Caki2 (cell line): ENCODE measurements at regions not wholly inside any gene's neighbourhood (a gene's known extent, or its start where the extent isn't known, plus 50 kb on each side); places are given as distances from the start of the nearest gene placed in this dataset.

ENCODE experiments used
- DNase-seq: peaks from one replicate; pipeline ENCODE4 v3.0.0-alpha.2; 2015; ENCODE audit warnings: low read depth
- in situ Hi-C: cut with HindIII; loops from 2 replicates; pipeline ENCODE4 v1.10.0; 2016; ENCODE audit warnings: low sequenced_read_pairs, low pct_unique_long_range_greater_than_20kb, mixed read lengths

DNA sequence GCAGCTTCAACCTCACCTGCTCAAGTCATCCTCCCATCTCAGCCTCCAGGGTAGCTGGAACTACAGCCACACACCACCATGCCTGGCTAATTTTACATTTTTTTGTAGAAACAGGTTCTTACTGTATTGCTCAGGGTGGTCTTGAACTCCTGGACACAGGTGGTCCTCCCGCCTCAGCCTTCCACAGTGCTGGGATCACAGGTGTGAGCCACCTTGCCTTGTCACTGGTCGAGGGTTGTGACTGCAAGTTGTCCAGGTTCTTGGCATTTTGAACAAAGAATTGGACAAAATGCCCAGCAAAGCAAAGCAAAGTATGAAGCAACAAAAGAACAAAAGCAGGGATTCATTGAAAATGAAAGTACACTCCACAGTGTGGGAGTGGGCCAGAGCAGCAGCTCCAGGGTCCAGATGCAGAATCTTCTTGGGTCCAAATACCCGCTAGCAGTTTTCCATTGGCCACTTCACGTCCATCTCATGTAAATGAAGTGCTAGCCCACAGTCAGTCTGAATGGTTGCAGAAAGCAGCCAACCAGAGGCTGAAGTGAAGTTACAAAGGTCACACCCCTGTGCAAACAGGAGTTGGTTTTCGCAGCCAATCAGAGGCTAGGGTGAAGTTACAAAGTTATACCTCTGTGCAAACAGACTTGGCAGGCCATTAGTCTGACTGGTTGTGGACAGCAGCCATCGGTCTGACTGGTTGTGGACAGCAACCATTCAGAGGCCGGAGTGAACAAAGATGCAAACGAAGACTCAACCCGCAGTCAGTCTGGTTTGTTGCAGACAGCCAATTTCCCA lies 109.5 kb upstream of the KIF26B start:
- in situ Hi-C loops = no loop called here

DNA sequence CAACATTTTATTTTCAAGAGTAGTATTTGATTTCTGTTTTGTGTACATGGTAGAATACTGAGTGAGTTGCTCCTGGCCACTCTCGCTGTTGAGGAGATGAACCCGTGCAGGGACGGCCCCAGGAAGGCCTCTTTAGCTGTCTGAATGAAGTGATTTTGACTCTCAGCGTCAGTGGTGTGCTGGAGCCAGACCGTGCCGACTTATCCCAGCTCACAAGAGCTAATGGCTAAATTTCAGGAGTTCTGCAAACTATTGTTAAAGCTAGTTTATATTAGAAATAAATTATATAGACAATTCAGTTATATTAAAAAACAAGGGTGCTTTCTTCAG lies 111.2 kb upstream of the KIF26B start:
- in situ Hi-C loops = no loop called here
- no peak for DNase-seq

More for the DNA sequence above, 109.5 kb upstream of the KIF26B start:
- peak; percentile 83 for DNase-seq

DNA sequence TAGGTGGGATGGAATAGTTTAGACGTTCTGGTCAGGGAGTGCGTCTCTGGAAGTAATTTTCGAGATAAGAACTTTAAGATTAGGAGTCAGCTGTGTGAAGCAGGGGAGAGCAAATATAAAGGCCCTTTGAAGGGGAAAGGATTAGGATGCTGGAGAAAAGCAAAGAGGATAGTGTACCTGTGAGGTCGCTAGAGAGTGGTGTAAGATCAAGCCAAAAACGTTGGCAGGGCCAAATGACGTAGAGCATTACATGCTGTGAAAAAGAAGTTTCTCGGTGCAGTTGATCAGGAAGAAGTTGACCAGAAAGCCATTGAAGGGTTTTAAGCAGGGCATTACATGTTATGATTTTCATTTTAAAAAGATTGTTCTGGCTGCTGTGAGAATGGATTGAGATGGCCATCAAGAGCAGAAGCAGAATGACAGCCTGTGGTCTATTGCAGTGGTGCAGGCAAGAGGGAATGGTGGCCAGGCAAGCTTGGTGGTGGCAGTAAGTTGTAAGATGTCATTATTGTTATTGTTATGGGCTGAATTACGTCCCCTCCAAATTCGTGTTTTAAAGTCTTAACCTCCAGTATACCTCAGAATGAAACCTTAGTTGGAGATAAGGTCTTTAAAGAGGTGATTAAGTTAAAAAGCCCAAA lies 113.6 kb upstream of the KIF26B start:
- in situ Hi-C loops = no loop called here
- no peak for DNase-seq

DNA sequence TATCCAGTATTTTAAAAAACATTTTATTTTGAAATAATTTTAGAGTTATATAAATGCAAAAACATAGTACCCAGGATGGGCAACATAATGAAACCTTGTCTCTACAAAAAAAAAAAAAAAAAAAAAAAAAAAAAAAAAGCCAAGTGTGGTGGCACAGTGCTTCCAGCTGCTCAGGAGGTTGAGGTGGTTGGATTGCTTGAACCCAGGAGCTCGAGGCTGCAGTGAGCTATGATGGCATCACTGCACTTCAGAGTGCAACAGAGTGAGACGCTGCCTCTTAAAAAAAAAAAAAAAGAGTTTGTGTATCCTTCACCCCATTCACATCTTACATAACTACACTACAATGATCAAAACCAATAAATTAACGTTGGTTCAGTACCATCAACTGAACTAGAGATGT lies 115.6 kb upstream of the KIF26B start:
- no peak for DNase-seq
- in situ Hi-C loops = no loop called here

DNA sequence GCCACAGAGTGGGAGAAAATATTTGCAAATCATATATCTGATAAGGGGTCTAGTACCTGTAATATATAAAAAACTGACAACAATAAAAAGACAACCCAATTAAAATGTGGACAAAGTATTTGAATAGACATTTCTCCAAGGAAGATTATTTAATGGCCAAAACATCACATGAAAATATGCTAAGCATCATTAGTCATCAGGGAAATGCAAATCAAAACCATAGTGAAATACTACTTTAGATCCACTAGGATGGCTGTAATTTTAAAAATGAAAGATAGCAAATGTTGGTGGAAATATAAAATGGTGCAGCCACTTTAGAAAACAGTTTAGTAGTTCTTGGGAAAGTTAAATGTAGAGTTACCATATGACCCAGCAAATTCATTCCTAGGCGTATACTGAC lies 118.7 kb upstream of the KIF26B start:
- in situ Hi-C loops = no loop called here
- DNase-seq = no peak

DNA sequence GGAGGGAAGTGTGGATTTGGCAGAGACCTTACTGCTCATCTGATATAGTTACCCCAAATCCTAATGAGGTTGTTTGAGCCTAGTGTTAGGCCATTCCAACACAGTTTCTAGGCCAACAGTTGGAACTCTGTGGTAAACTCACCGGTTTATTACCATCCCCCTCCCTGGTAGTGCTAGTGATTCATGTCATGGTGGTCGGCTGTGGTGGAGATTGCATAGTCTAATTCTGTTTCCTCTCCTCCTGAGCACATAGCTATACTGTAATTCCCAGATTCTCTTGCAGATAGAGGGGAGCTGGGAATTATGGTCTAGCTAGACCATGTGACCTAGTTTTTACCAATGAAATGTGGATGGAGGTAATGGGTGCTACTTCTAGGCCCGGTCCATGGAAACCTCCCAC lies 123.7 kb upstream of the KIF26B start:
- DNase-seq = no peak
- in situ Hi-C loops = no loop called here

DNA sequence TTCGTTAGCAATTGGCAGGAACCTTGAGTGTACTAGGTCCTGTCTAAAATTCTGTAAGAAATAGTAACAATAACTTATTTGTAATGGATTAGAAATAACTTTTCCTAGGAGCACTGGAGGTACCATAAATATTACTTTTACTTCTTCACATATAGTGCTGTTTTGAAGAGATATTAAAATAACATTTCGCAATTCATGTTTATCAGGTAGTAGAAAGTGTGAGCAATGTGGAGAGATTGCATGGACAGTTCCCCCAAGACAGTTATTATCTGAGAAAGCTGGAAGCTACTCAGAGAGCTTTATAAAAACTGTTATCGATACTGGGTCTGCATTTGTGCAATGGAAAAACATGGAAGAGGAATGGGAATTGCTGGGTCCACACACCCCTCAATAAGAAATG lies 128.5 kb upstream of the KIF26B start:
- no peak for DNase-seq
- in situ Hi-C loops = no loop called here

DNA sequence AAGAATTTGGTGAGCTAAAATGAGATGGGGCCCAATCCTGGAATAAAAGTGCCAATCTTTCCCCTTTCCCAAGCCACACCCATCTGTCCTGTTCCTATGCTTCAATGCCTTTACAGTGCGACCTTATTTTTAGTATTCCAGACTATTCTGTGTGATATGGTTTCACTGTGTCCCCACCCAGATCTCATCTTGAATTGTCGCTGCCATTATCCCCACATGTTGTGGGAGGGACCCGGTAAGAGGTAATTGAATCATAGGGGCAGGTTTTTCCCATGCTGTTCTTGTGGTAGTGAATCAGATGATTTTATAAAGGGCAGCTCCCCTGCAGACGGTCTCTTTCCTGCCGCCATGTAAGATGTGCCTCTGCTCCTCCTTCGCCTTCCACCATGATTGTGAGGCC lies 129.3 kb upstream of the KIF26B start:
- DNase-seq = no peak
- in situ Hi-C loops = no loop called here

DNA sequence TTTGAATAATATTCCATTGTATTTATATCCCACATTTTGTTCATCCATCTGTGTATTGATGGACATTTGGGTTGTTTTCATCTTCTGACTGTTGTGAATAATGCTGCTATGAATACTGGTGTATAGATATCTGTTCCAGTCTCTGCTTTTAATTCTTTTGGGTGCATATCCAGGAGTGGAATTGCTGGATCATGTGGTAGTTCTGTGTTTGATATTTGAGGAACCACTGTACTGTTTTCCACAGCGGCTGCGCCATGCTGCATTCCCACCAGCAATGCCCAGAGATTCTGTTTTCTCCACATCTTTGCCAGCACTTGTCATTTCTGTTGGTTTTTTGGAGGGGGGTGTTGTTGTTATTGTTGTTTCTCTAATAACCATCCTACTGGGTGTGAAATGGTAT lies 131.6 kb upstream of the KIF26B start:
- DNase-seq = no peak
- in situ Hi-C loops = no loop called here

DNA sequence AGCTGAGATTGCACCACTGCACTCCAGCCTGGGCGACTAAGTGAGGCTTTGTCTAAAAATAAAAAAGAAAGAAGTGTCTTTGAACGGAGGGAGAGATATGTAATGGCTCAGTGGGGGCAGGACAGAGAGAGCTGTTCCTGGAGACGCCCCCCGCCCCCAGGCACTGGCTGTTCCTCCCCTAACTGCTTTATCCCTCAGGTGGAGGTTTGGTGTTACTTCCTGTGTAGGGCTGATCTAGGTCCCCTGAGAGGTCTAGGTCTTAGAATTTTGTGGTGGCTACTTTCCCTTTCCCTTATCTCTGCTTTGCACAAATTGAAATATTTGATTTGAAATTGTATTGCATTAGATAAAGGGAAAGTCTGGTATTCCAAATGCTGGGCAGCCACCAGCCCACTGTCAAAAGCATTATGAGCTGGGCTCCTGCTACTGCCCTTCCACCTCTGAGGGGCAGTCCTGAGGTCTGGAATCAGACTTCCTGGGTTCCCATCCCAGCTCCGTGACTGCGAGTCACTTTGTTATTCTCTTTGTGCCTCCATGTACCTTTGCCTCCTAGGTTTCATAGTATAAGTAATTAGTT lies 134.8 kb upstream of the KIF26B start:
- in situ Hi-C loops = no loop called here
- DNase-seq = no peak

DNA sequence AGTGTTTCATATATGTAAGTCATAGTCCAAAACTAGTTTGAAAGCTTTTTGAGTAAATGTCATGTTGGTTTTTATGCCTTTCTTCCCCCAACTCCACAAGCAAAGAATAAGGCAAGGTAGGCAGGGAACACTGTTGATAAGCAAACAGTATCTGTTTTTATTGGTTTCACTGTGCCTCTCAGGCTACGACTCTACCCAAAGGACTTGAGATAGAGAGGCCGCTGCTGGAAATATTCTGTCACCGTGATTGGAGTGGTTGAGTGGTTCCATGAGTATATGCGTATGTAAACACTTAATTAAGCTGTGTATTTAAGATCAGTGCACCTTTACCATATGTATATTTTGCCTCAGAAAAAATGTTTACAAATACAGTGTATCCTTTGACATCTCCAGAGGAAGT lies 138.1 kb upstream of the KIF26B start:
- no peak for DNase-seq
- in situ Hi-C loops = no loop called here

DNA sequence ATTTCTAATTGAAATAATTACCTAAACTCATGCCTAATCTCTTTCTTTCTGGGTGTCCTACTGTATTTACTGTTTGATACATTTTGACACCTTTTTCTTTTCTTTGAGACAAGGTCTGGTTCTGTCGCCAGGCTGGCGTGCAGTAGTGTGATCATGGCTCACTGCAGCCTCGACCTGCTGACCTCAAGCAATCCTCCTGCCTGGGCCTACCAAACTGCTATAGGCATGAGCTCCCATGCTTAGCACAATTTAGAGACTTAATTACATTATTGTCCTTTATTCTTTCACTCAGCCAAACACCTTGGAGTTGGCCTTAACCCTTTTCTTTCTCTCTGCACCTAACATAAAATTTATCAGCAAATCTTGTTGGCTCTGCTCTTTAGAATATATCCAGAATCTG lies 139.8 kb upstream of the KIF26B start:
- in situ Hi-C loops = no loop called here
- DNase-seq = no peak

DNA sequence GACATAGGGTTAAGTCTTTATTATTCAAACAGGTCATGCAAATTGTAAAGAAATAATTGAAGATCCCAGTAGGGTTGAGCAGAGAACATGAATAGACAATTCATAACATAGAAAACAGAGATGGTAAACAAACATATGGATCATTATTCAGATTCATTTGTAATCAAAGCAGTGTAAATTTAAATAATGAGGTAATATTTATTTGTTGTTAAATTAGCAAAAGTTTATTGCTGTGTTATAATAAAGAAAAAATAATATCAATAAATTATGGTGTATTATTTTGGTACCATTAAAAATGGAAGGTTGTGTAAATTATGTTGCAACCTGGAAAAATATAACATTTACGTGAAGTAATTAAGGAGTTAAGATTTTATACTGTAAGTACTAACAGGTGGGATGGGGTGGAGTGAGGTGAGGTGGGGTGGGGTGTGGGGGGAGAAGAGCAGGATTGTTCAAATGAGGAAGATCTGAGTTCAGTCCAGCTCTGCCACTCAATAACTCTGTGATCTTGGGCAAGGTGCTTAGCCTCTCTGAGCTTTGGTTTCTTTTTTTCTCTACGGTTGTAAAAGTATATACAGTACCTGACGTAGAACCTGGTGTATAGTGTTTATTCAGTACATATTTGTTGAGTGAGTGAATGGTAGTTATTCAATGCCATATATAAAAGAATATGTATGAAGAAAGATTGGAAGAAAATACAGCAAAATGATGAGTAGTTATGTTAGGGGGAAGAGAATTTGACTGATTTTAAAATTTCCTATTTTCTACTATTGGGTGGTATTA lies 140.3 kb upstream of the KIF26B start:
- in situ Hi-C loops = no loop called here
- DNase-seq = no peak

DNA sequence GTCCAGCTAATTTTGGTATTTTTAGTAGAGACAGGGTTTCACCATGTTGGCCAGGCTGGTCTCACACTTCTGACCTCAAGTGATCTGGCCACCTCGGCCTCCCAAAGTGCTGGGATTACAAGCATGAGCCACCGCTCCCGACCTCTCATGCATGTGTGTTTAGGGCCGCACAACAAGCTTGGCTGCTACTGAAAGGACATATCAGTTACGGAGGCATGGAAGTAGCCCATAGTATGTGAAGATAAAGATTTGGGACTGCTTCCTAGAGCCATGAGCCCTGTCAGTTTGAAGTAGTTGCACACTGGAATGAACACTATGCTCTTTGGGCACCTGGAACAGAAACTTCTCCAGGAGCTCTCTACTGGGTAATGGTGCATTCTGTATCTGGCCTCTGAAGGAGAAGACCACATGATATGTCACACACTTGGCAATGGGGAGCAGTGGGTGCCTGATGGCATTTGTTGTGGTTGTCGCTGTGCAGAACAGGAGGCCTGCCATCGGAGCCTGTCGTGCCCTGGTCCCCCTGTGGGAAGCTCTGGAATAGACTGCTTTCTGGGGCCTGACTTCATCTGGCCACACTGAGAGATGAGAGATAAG lies 144.7 kb upstream of the KIF26B start:
- DNase-seq = no peak
- in situ Hi-C loops = no loop called here

DNA sequence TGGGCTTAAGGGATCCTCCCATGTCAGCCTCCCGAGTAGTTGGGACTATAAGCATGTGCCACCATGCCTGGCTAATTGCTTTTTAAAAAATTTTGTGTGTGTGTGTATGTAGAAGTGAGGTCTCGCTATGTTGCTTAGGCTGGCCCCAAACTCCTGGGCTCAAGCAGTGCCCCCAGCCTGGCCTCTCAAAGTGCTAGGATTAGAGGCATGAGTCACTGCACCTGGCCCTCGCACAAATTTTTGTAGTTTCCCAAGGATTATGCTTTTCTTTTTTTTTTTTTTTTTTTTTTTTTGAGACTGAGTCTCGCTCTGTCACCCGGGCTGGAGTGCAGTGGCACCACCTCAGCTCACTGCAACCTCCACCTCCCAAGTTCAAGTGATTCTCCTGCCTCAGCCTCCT lies 144.4 kb upstream of the HNRNPU start:
- no peak for DNase-seq
- in situ Hi-C loops = no loop called here

DNA sequence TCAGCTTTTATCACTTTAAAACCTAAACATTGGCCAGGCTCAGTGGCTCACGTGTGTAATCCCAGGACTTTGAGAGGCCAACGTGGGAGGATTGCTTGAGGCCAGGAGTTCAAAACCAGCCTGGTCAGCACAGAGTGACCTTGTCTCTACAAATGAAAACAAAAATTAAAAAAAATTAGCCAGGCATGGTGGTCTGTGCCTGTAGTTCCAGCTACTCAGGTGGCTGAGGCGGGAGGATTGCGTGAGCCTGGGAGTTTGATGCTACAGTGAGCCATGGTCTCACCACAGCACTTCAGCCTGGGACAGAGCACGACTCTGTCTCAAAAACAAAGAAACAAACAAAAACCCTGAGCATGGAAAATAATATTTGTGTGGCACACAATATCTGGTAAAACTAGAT lies 143.5 kb upstream of the HNRNPU start:
- DNase-seq = no peak
- in situ Hi-C loops = no loop called here

DNA sequence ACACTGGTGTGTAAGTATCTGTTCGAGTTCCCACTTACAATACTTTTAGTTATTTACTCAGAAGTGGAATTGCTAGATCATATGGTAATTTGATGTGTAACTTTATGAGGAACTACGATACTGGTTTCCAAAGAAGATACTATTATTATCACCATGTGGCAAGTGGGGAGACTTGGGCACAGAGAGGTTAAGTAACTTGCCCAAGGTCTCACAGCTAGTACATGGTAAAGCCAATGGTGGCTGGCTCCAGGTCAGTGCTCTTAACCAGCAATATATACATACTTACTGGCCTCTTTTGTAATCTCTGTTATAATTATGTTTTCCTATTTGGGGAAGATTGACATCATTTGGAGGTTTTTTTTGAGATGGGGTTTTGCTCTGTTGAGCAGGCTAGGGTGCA lies 138.9 kb upstream of the HNRNPU start:
- in situ Hi-C loops = no loop called here
- no peak for DNase-seq

DNA sequence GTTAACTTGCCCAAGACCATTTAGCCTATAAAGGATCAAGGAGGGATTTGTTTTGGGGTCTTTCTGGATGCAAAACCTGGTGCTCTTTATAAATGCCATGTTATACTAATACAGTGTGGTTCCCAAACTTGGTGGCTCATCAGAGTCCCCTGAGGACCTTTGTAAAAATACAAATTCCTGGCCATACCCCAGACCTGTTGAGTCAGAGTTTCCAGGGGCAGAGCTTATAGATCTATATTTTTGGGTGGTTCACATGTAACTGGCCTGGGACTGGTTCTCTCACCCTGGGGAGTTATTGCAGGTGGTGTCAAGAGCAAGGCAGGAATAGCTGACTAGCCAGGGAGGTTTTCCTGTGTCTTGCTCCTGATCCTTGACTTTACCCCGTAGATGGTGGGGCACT lies 136.9 kb upstream of the HNRNPU start:
- DNase-seq = no peak
- in situ Hi-C loops = no loop called here

DNA sequence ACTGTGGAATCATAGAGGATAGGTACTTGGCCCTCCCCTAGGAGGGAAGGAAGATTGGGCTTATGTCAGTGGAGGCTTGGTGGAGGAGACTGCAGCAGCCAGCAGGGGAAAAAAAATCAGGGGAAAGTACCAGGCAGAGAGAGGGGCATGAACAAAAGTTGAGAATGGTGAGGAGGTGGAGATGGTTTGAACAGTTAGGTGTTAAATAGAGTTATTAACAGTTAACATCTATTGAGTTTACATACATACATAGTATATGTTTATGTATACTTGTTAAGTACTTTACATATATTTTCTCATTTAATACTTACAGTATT lies 136.5 kb upstream of the HNRNPU start:
- in situ Hi-C loops = no loop called here
- no peak for DNase-seq
